Activated CD8-positive, alpha-beta T cell treated with anti-CD3 and anti-CD28 coated beads for 36 hours (primary cell): ENCODE measurements at regions not wholly inside any gene's neighbourhood (a gene's known extent, or its start where the extent isn't known, plus 50 kb on each side); places are given as distances from the start of the nearest gene placed in this dataset.

ENCODE experiments used
- ATAC-seq: fragments of 200-7000 bp; cut with Tn5 transposase; one replicate; pipeline ENCODE4 v1.10.0; 2021; ENCODE audit warnings: mild to moderate bottlenecking, moderate library complexity
- CTCF ChIA-PET: fragments of 350-600 bp; sonication (Branson Sonifier 250); formaldehyde crosslinking; loops from one replicate; lab custom pipeline; 2021; ENCODE audit warnings: antibody characterized with exemption; lab: Charles Lee
- POLR2A ChIA-PET: fragments of 350-600 bp; sonication (Branson Sonifier 250); formaldehyde crosslinking; loops from one replicate; lab custom pipeline; 2021; ENCODE audit warnings: antibody characterized with exemption; lab: Charles Lee
- DNase-seq: peaks from one replicate; pipeline ENCODE4 v3.0.0-alpha.2; 2020
- H3K27ac Mint-ChIP-seq: one replicate; pipeline ENCODE4 v1.8.0; 2021; ENCODE audit warnings: mild to moderate bottlenecking, mixed read lengths
- H3K27me3 Mint-ChIP-seq: one replicate; pipeline ENCODE4 v1.8.0; 2021; ENCODE audit warnings: mixed read lengths
- H3K36me3 Mint-ChIP-seq: one replicate; pipeline ENCODE4 v1.8.0; 2021; ENCODE audit warnings: low read depth, mixed read lengths
- H3K4me1 Mint-ChIP-seq: one replicate; pipeline ENCODE4 v1.8.0; 2021; ENCODE audit warnings: low read depth, mixed read lengths
- H3K4me3 Mint-ChIP-seq: one replicate; pipeline ENCODE4 v1.8.0; 2021; ENCODE audit warnings: mild to moderate bottlenecking, moderate library complexity, mixed read lengths
- H3K9me3 Mint-ChIP-seq: one replicate; pipeline ENCODE4 v1.8.0; 2021; ENCODE audit warnings: mixed read lengths
- CTCF ChIP-seq: fragments of 200-600 bp; IDR thresholded peaks from one replicate; pipeline ENCODE4 v1.8.0; 2022; ENCODE audit warnings: antibody characterized with exemption, mild to moderate bottlenecking
- intact Hi-C: fragments of 100-400 bp; cut with micrococcal nuclease; formaldehyde crosslinking; loops from one replicate; pipeline ENCODE4 v1.10.0; 2022

GRCh38 chr18:78133729-78134128 is 845.9 kb upstream of the SALL3 start:
- Mint-ChIP-seq H3K4me3 (no peak overlapping the region), H3K36me3 (no peaks in the 10 kb centered on the region), H3K27me3 (peaks cover 3% of the 10 kb centered on the region), H3K4me1 (no peaks in the 10 kb centered on the region), H3K27ac (no peak overlapping the region), H3K9me3 (no peaks in the 10 kb centered on the region)
- intact Hi-C loops = no loop called here
- ATAC-seq = no peak
- no peak for TF ChIP-seq CTCF
- DNase-seq = no peak
- ChIA-PET CTCF (no interaction called here), POLR2A (no interaction called here)

- ChIA-PET POLR2A (no interaction called here), CTCF (no interaction called here)
- DNase-seq (no peak), ATAC-seq (no peak)
- TF ChIP-seq CTCF = no peak
- Mint-ChIP-seq H3K4me1 (no peaks in the 10 kb centered on the region), H3K36me3 (no peaks in the 10 kb centered on the region), H3K27ac (no peak overlapping the region), H3K9me3 (no peaks in the 10 kb centered on the region), H3K4me3 (no peak overlapping the region), H3K27me3 (peaks cover 9% of the 10 kb centered on the region)
- intact Hi-C loops = no loop called here
These were observed 842.6 kb upstream of the SALL3 start for GRCh38 chr18:78136986-78137385.

- Mint-ChIP-seq H3K4me3 (no peak overlapping the region), H3K9me3 (no peaks in the 10 kb centered on the region), H3K27ac (no peak overlapping the region), H3K36me3 (no peaks in the 10 kb centered on the region), H3K27me3 (peaks cover 9% of the 10 kb centered on the region), H3K4me1 (no peaks in the 10 kb centered on the region)
- TF ChIP-seq CTCF = no peak
- DNase-seq (no peak), ATAC-seq (no peak)
- ChIA-PET POLR2A (no interaction called here), CTCF (no interaction called here)
- intact Hi-C loops = no loop called here
These were observed 840.6 kb upstream of the SALL3 start for GRCh38 chr18:78138983-78139496.

GRCh38 chr18:78140294-78140693 is 839.3 kb upstream of the SALL3 start:
- Mint-ChIP-seq H3K27me3 (peaks cover 9% of the 10 kb centered on the region), H3K27ac (no peak overlapping the region), H3K9me3 (no peaks in the 10 kb centered on the region), H3K36me3 (no peaks in the 10 kb centered on the region), H3K4me1 (no peaks in the 10 kb centered on the region), H3K4me3 (no peak overlapping the region)
- ChIA-PET CTCF (no interaction called here), POLR2A (no interaction called here)
- DNase-seq = no peak
- no peak for ATAC-seq
- intact Hi-C loops = no loop called here
- no peak for TF ChIP-seq CTCF

- POLR2A ChIA-PET = no interaction called here
- Mint-ChIP-seq H3K27me3 (peaks cover 3% of the 10 kb centered on the region), H3K4me1 (no peaks in the 10 kb centered on the region), H3K27ac (no peak overlapping the region), H3K4me3 (no peak overlapping the region), H3K9me3 (no peaks in the 10 kb centered on the region), H3K36me3 (no peaks in the 10 kb centered on the region)
- CTCF ChIA-PET = no interaction called here
- DNase-seq (no peak), ATAC-seq (no peak)
- no peak for TF ChIP-seq CTCF
- intact Hi-C loops = no loop called here
These were observed 834.9 kb upstream of the SALL3 start for GRCh38 chr18:78144669-78145068.
